Colonic mucosa (tissue), 4 donors: ENCODE measurements at regions not wholly inside any gene's neighbourhood (a gene's known extent, or its start where the extent isn't known, plus 50 kb on each side); places are given as distances from the start of the nearest gene placed in this dataset.

Experiments
- DNase-seq: peaks from one replicate; pipeline ENCODE4 v3.0.0-alpha.2; 2020
- H3K27ac ChIP-seq: fragments of 200-600 bp; one replicate; pipeline ENCODE4 v1.8.0; 2021
- H3K27me3 ChIP-seq: fragments of 200-600 bp; one replicate; pipeline ENCODE4 v1.8.0; 2021
- H3K36me3 ChIP-seq: fragments of 200-600 bp; one replicate; pipeline ENCODE4 v1.8.0; 2021
- H3K4me1 ChIP-seq: fragments of 200-600 bp; one replicate; pipeline ENCODE4 v1.8.0; 2021; ENCODE audit warnings: mild to moderate bottlenecking
- H3K4me3 ChIP-seq: fragments of 200-600 bp; one replicate; pipeline ENCODE4 v1.8.0; 2021
- H3K9ac ChIP-seq, 2 donors: one replicate each; pipeline ENCODE4 v1.7.0; 2013; ENCODE audit warnings: control low read depth in 2 of 2, low read depth in 2 of 2, low read length in 2 of 2
- H3K9me3 ChIP-seq: fragments of 200-600 bp; one replicate; pipeline ENCODE4 v1.8.0; 2021
- CTCF ChIP-seq: fragments of 200-600 bp; IDR thresholded peaks from one replicate; pipeline ENCODE4 v1.8.0; 2022; ENCODE audit warnings: antibody characterized with exemption, mild to moderate bottlenecking
- intact Hi-C: fragments of 100-400 bp; cut with DNase I; formaldehyde crosslinking; loops from one replicate; pipeline ENCODE4 v1.14.1; 2022
- donor health status: healthy.
- donor health status: DM: no; HTN: no; CAD: no.
- donor health status: DM: no; HTN: no; CAD: no.

GRCh38 chrX:43456063-43456462 lies 200.0 kb upstream of the MAOA start:
- H3K27ac ChIP-seq: no peak overlapping the region
- no peaks in the 10 kb centered on the region for H3K4me1 ChIP-seq
- no peak for TF ChIP-seq CTCF
- no peak overlapping the region for H3K4me3 ChIP-seq
- H3K9ac ChIP-seq: no peak overlapping the region
- H3K9me3 ChIP-seq: no peaks in the 10 kb centered on the region
- no peak for DNase-seq
- no peaks in the 10 kb centered on the region for H3K27me3 ChIP-seq
- intact Hi-C loops: no loop called here
- H3K36me3 ChIP-seq: no peaks in the 10 kb centered on the region

GRCh38 chrX:43456906-43457305 lies 199.2 kb upstream of the MAOA start:
- H3K4me3 ChIP-seq: no peak overlapping the region
- TF ChIP-seq CTCF: no peak
- no peaks in the 10 kb centered on the region for H3K27me3 ChIP-seq
- H3K4me1 ChIP-seq: no peaks in the 10 kb centered on the region
- no peak for DNase-seq
- no peaks in the 10 kb centered on the region for H3K36me3 ChIP-seq
- H3K9me3 ChIP-seq: no peaks in the 10 kb centered on the region
- intact Hi-C loops: no loop called here
- no peak overlapping the region for H3K9ac ChIP-seq
- H3K27ac ChIP-seq: no peak overlapping the region

- H3K4me3 ChIP-seq: no peak overlapping the region
- TF ChIP-seq CTCF: no peak
- H3K27me3 ChIP-seq: no peaks in the 10 kb centered on the region
- no peak overlapping the region for H3K9ac ChIP-seq
- H3K9me3 ChIP-seq: no peaks in the 10 kb centered on the region
- H3K27ac ChIP-seq: no peak overlapping the region
- H3K4me1 ChIP-seq: no peaks in the 10 kb centered on the region
- no peaks in the 10 kb centered on the region for H3K36me3 ChIP-seq
- intact Hi-C loops: no loop called here
- no peak for DNase-seq
Observed at GRCh38 chrX:43467608-43468234, 188.4 kb upstream of the MAOA start.

- H3K4me1 ChIP-seq: no peaks in the 10 kb centered on the region
- no peak overlapping the region for H3K9ac ChIP-seq
- no peak for DNase-seq
- no peaks in the 10 kb centered on the region for H3K27me3 ChIP-seq
- no peaks in the 10 kb centered on the region for H3K9me3 ChIP-seq
- no peak overlapping the region for H3K27ac ChIP-seq
- no peaks in the 10 kb centered on the region for H3K36me3 ChIP-seq
- TF ChIP-seq CTCF: no peak
- no peak overlapping the region for H3K4me3 ChIP-seq
- intact Hi-C loops: no loop called here
Observed at GRCh38 chrX:43469391-43470054, 186.6 kb upstream of the MAOA start.

GRCh38 chrX:43474321-43474720 lies 181.8 kb upstream of the MAOA start:
- TF ChIP-seq CTCF: no peak
- no peaks in the 10 kb centered on the region for H3K27me3 ChIP-seq
- DNase-seq: no peak
- intact Hi-C loops: no loop called here
- no peaks in the 10 kb centered on the region for H3K36me3 ChIP-seq
- no peaks in the 10 kb centered on the region for H3K4me1 ChIP-seq
- H3K9ac ChIP-seq: no peak overlapping the region
- H3K27ac ChIP-seq: no peak overlapping the region
- H3K4me3 ChIP-seq: no peak overlapping the region
- no peaks in the 10 kb centered on the region for H3K9me3 ChIP-seq
